Esophagus (tissue), 2 donors: ENCODE measurements at regions not wholly inside any gene's neighbourhood (a gene's known extent, or its start where the extent isn't known, plus 50 kb on each side); places are given as distances from the start of the nearest gene placed in this dataset.
"Not testable (repeated sequence)": the region's sequence is repeated elsewhere in the genome, so short reads cannot be mapped to it uniquely, and the experiment has no call there.

Experiments used
- H3K27ac ChIP-seq, 2 donors: one replicate each; pipeline ENCODE4 v1.5.1; 2013; ENCODE audit warnings: low read depth in 2 of 2, mild to moderate bottlenecking in 2 of 2, inconsistent platforms in 1 of 2, low read length in 1 of 2, moderate library complexity in 1 of 2
- H3K27me3 ChIP-seq, 2 donors: one replicate each; pipeline ENCODE4 v1.6.1; 2013; ENCODE audit warnings: low read length in 2 of 2, control low read depth in 1 of 2, mild to moderate bottlenecking in 1 of 2; ENCODE audit not compliant: insufficient read depth in 2 of 2, control insufficient read depth in 1 of 2
- H3K36me3 ChIP-seq, 2 donors: one replicate each; pipeline ENCODE4 v1.6.1; 2013; ENCODE audit warnings: low read length in 1 of 2; ENCODE audit not compliant: control insufficient read depth in 2 of 2, insufficient read depth in 2 of 2
- H3K4me1 ChIP-seq, 2 donors: one replicate each; pipeline ENCODE4 v1.6.1; 2013; ENCODE audit warnings: low read length in 1 of 2; ENCODE audit not compliant: control insufficient read depth in 2 of 2, insufficient read depth in 2 of 2
- H3K4me3 ChIP-seq, 2 donors: one replicate each; pipeline ENCODE4 v1.5.1; 2013; ENCODE audit warnings: low read length in 2 of 2, mild to moderate bottlenecking in 2 of 2, low read depth in 1 of 2, moderate library complexity in 1 of 2
- H3K9me3 ChIP-seq, 2 donors: one replicate each; pipeline ENCODE4 v1.6.1; 2013; ENCODE audit warnings: mild to moderate bottlenecking in 2 of 2, low read depth in 1 of 2, low read length in 1 of 2, moderate library complexity in 1 of 2; ENCODE audit not compliant: control insufficient read depth in 2 of 2, insufficient read depth in 1 of 2
- WGBS, 2 donors: extraction: QIAGEN DNeasy Blood & Tissue Kit; methylation state at CpG; one replicate each; pipeline ENCODE4 v1.1.7; 2013; 5-methylcytosine and 5-hydroxymethylcytosine counted together
- donor health status: healthy with polysubstance abuse.
- donor health status: Bipolar disorder and iron deficiency.

GRCh38 chr2:57199663-57200062 is 846.9 kb upstream of the VRK2 start:
- Histone ChIP-seq H3K27me3 (no peaks in the 10 kb centered on the region), H3K4me3 (no peak overlapping the region), H3K4me1 (no peaks in the 10 kb centered on the region), H3K36me3 (no peaks in the 10 kb centered on the region), H3K27ac (no peak overlapping the region), H3K9me3 (no peaks in the 10 kb centered on the region)
- WGBS, 2 donors = 82 to 84% methylated on average over 3 of the region's 3 CpGs

GRCh38 chr2:57204364-57204763 is 842.2 kb upstream of the VRK2 start:
- no peaks in the 10 kb centered on the region for H3K4me1 ChIP-seq
- H3K4me3 ChIP-seq = no peak overlapping the region
- no peaks in the 10 kb centered on the region for H3K27me3 ChIP-seq
- no peaks in the 10 kb centered on the region for H3K36me3 ChIP-seq
- H3K9me3 ChIP-seq = no peaks in the 10 kb centered on the region
- 41 to 54% methylated on average over 3 of the region's 3 CpGs for WGBS, 2 donors
- no peak overlapping the region for H3K27ac ChIP-seq

GRCh38 chr2:57205241-57205640 is 841.4 kb upstream of the VRK2 start:
- Histone ChIP-seq H3K4me3 (no peak overlapping the region), H3K9me3 (no peaks in the 10 kb centered on the region), H3K36me3 (no peaks in the 10 kb centered on the region), H3K27ac (no peak overlapping the region), H3K27me3 (no peaks in the 10 kb centered on the region), H3K4me1 (no peaks in the 10 kb centered on the region)
- WGBS, 2 donors = 91 to 96% methylated on average over 2 of the region's 2 CpGs

- Histone ChIP-seq H3K36me3 (no peaks in the 10 kb centered on the region), H3K9me3 (no peaks in the 10 kb centered on the region), H3K27ac (no peak overlapping the region), H3K27me3 (no peaks in the 10 kb centered on the region), H3K4me1 (no peaks in the 10 kb centered on the region), H3K4me3 (no peak overlapping the region)
- WGBS, 2 donors = 64 to 81% methylated on average over 1 of the region's 1 CpG
Measured at GRCh38 chr2:57207191-57207590, 839.4 kb upstream of the VRK2 start.

GRCh38 chr2:57209799-57210198 is 836.8 kb upstream of the VRK2 start:
- Histone ChIP-seq H3K4me3 (no peak overlapping the region), H3K4me1 (no peaks in the 10 kb centered on the region), H3K27me3 (no peaks in the 10 kb centered on the region), H3K36me3 (no peaks in the 10 kb centered on the region), H3K27ac (no peak overlapping the region), H3K9me3 (no peaks in the 10 kb centered on the region)
- WGBS, 2 donors = 61% methylated on average over 4 of the region's 4 CpGs

- H3K36me3 ChIP-seq = no peaks in the 10 kb centered on the region
- H3K27ac ChIP-seq = no peak overlapping the region
- no peaks in the 10 kb centered on the region for H3K4me1 ChIP-seq
- H3K9me3 ChIP-seq = no peaks in the 10 kb centered on the region
- no peaks in the 10 kb centered on the region for H3K27me3 ChIP-seq
- WGBS, 2 donors = 92 to 95% methylated on average over 2 to 4 of the region's 4 CpGs
- no peak overlapping the region for H3K4me3 ChIP-seq
Measured at GRCh38 chr2:57210855-57211254, 835.8 kb upstream of the VRK2 start.

- 81 to 89% methylated on average over 2 of the region's 2 CpGs for WGBS, 2 donors
- Histone ChIP-seq H3K27ac (no peak overlapping the region), H3K36me3 (no peaks in the 10 kb centered on the region), H3K4me3 (no peak overlapping the region), H3K4me1 (no peaks in the 10 kb centered on the region), H3K27me3 (no peaks in the 10 kb centered on the region), H3K9me3 (peaks cover 0 to 15% of the 10 kb centered on the region in 2 donors)
Measured at GRCh38 chr2:57217013-57217412, 829.6 kb upstream of the VRK2 start.

- Histone ChIP-seq H3K4me3 (no peak overlapping the region), H3K9me3 (peaks cover 0 to 15% of the 10 kb centered on the region in 2 donors), H3K4me1 (no peaks in the 10 kb centered on the region), H3K36me3 (no peaks in the 10 kb centered on the region), H3K27me3 (no peaks in the 10 kb centered on the region), H3K27ac (no peak overlapping the region)
- 73 to 82% methylated on average over 2 of the region's 2 CpGs for WGBS, 2 donors
Measured at GRCh38 chr2:57218206-57218605, 828.4 kb upstream of the VRK2 start.

- not testable (repeated sequence) for H3K4me1 ChIP-seq, H3K36me3 ChIP-seq, H3K4me3 ChIP-seq, H3K27me3 ChIP-seq, H3K9me3 ChIP-seq, H3K27ac ChIP-seq
- WGBS, 2 donors = 92 to 93% methylated on average over 12 of the region's 12 CpGs
Measured at GRCh38 chr2:57229706-57230105, 816.9 kb upstream of the VRK2 start.

- not testable (repeated sequence) for H3K27ac ChIP-seq, H3K4me1 ChIP-seq, H3K9me3 ChIP-seq, H3K4me3 ChIP-seq, H3K27me3 ChIP-seq, H3K36me3 ChIP-seq
- 87 to 92% methylated on average over 9 of the region's 9 CpGs for WGBS, 2 donors
Measured at GRCh38 chr2:57232341-57232740, 814.3 kb upstream of the VRK2 start.
